Panc1 (cell line): ENCODE measurements at regions not wholly inside any gene's neighbourhood (a gene's known extent, or its start where the extent isn't known, plus 50 kb on each side); places are given as distances from the start of the nearest gene placed in this dataset.

Source experiments
- ATAC-seq: fragments of 200-7000 bp; cut with Tn5 transposase; 2 replicates; pipeline ENCODE4 v1.9.1; 2020; ENCODE audit warnings: mild to moderate bottlenecking, moderate library complexity
- BruUV-seq: library from RNA; stranded (reverse); fragments of 400-500 nt; replicated peaks from 2 replicates; lab custom pipeline; 2021; lab: Mats Ljungman, UMichigan
- CTCF ChIA-PET: fragments of 300-600 bp; sonication (Branson Sonifier 250); formaldehyde crosslinking; loops from one replicate; lab custom pipeline; 2022; ENCODE audit warnings: antibody characterized with exemption; lab: Charles Lee
- POLR2A ChIA-PET: fragments of 300-600 bp; sonication (Branson Sonifier 250); formaldehyde crosslinking; loops from one replicate; lab custom pipeline; 2022; ENCODE audit warnings: antibody characterized with exemption; lab: Charles Lee
- DNase-seq: peaks from one replicate; pipeline ENCODE4 v3.0.0-alpha.2; 2010; ENCODE audit warnings: low read depth, low spot score
- H3K27ac ChIP-seq: 2 replicates; pipeline ENCODE4 v1.5.1; 2011; ENCODE audit warnings: mild to moderate bottlenecking, low read length, inconsistent platforms
- H3K27me3 ChIP-seq: fragments of 200-500 bp; sonication (Bioruptor generic); 2 replicates; pipeline ENCODE4 v1.6.0; 2014; ENCODE audit warnings: low read length, inconsistent platforms; ENCODE audit not compliant: control insufficient read depth, insufficient read depth
- H3K36me3 ChIP-seq: fragments of 200-500 bp; sonication (Bioruptor generic); 2 replicates; pipeline ENCODE4 v1.5.1; 2014; ENCODE audit warnings: inconsistent platforms, mild to moderate bottlenecking, low read length, moderate library complexity; ENCODE audit not compliant: control insufficient read depth, insufficient read depth
- H3K4me1 ChIP-seq: 2 replicates; pipeline ENCODE4 v1.5.1; 2011; ENCODE audit warnings: inconsistent platforms, mild to moderate bottlenecking, low read length, moderate library complexity; ENCODE audit not compliant: control insufficient read depth, insufficient read depth
- H3K4me3 ChIP-seq, 2 experiments: 2 replicates each; pipeline ENCODE4 v1.5.1; 2011 to 2012; ENCODE audit warnings: low read depth in 2 of 2, low read length in 2 of 2, mild to moderate bottlenecking in 2 of 2, inconsistent platforms in 1 of 2, moderate library complexity in 1 of 2
- H3K9me3 ChIP-seq: fragments of 200-500 bp; sonication (Bioruptor generic); 2 replicates; pipeline ENCODE4 v1.5.1; 2014; ENCODE audit warnings: low read depth, mild to moderate bottlenecking, inconsistent platforms, low read length, moderate library complexity; ENCODE audit not compliant: control insufficient read depth, insufficient read depth
- POLR2AphosphoS5 ChIP-seq: IDR thresholded peaks from 2 replicates; pipeline ENCODE4 v1.6.1; 2012; ENCODE audit warnings: mild to moderate bottlenecking, low read depth, low read length, moderate library complexity
- REST ChIP-seq, 2 experiments: IDR thresholded peaks; 2 replicates each; pipeline ENCODE4 v1.6.1; 2011 to 2012; ENCODE audit warnings: low read depth in 2 of 2, control low read depth in 1 of 2, low read length in 1 of 2, mild to moderate bottlenecking in 1 of 2, moderate library complexity in 1 of 2; ENCODE audit not compliant: insufficient read depth in 1 of 2
- SIN3A ChIP-seq: IDR thresholded peaks from 2 replicates; pipeline ENCODE4 v1.6.1; 2012; ENCODE audit warnings: low read depth, mild to moderate bottlenecking, low read length, moderate library complexity, borderline replicate concordance; ENCODE audit not compliant: insufficient read depth
- TCF7L2 ChIP-seq: IDR thresholded peaks from 2 replicates; pipeline ENCODE4 v1.6.1; 2011; ENCODE audit warnings: mild to moderate bottlenecking, low read depth, low read length, inconsistent platforms
- in situ Hi-C: cut with HindIII; loops from 2 replicates; pipeline ENCODE4 v1.10.0; 2016; ENCODE audit warnings: low sequenced_read_pairs, low pct_unique_long_range_greater_than_20kb
- intact Hi-C: fragments of 100-400 bp; cut with micrococcal nuclease; formaldehyde crosslinking; loops from one replicate; pipeline ENCODE4 v1.10.0; 2022; ENCODE audit not compliant: unreplicated experiment
- TF ChIP-seq, protein P1 (sequence below): fragments of 450-650 bp; IDR thresholded peaks from 2 replicates; pipeline ENCODE4 v1.5.1; 2017; ENCODE audit warnings: mild to moderate bottlenecking

DNA sequence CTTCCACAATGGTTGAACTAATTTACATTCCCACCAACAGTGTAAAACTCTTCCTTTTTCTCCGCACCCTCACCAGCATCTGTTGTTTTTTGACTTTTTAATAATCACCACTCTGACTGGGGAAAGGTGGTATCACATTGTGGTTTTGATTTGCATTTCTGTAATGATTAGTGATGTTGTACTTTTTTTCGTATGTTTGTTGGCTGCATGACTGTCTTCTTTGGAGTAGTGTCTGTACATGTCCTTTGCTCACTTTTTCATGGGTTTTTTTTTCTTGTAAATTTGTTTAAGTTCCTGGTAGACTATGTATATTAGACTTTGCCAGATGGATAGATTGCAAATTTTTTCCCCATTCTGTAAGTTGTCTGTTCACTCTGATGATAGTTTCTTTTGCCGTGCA is 574.8 kb downstream of the KCNJ3 start:
- Histone ChIP-seq H3K36me3 (no peaks in the 10 kb centered on the region), H3K27ac (no peak overlapping the region), H3K9me3 (no peaks in the 10 kb centered on the region), H3K27me3 (no peaks in the 10 kb centered on the region), H3K4me1 (no peaks in the 10 kb centered on the region), H3K4me3 (no peak overlapping the region)
- ChIA-PET CTCF (no interaction called here), POLR2A (no interaction called here)
- TF ChIP-seq REST (IDR thresholded peaks at IDR 0.05; ENCODE audit: insufficient read depth in 1 of 2, low read depth in 2 of 2, low read length in 1 of 2), result no peak
- TF ChIP-seq POLR2AphosphoS5, result no peak
- TF ChIP-seq SIN3A, result no peak
- TF ChIP-seq, protein P1, sequence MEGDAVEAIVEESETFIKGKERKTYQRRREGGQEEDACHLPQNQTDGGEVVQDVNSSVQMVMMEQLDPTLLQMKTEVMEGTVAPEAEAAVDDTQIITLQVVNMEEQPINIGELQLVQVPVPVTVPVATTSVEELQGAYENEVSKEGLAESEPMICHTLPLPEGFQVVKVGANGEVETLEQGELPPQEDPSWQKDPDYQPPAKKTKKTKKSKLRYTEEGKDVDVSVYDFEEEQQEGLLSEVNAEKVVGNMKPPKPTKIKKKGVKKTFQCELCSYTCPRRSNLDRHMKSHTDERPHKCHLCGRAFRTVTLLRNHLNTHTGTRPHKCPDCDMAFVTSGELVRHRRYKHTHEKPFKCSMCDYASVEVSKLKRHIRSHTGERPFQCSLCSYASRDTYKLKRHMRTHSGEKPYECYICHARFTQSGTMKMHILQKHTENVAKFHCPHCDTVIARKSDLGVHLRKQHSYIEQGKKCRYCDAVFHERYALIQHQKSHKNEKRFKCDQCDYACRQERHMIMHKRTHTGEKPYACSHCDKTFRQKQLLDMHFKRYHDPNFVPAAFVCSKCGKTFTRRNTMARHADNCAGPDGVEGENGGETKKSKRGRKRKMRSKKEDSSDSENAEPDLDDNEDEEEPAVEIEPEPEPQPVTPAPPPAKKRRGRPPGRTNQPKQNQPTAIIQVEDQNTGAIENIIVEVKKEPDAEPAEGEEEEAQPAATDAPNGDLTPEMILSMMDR, result no peak
- no peak for TF ChIP-seq TCF7L2
- no peak for ATAC-seq
- in situ Hi-C loops (no loop called here), intact Hi-C loops (no loop called here)
- no TSS peak for BruUV-seq
- DNase-seq, result no peak

DNA sequence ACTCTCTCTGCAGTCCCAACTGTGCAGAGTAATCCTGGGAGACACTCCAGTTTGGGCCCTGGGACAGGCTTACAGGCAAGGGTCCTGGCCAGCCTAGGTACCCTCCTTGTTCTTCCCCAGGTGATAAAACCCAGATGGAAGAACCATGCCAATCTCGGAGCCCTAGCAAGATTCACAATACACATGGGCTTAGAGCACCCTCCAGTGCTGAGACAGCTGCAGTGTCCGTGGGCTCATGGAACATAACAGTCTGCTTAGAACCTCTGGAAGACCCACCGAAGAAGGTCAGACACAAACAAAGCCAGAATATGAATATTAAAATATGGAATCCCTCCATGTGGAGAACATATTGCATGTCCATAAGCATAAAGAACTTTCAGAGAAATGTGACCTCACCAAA is 568.1 kb downstream of the KCNJ3 start:
- intact Hi-C loops (no loop called here), in situ Hi-C loops (no loop called here)
- H3K27ac ChIP-seq, result no peak overlapping the region
- H3K36me3 ChIP-seq, result no peaks in the 10 kb centered on the region
- no TSS peak for BruUV-seq
- ChIA-PET CTCF (no interaction called here), POLR2A (no interaction called here)
- TF ChIP-seq POLR2AphosphoS5 (no peak), TCF7L2 (no peak)
- no peak for DNase-seq
- H3K4me3 ChIP-seq, result no peak overlapping the region
- H3K4me1 ChIP-seq, result no peaks in the 10 kb centered on the region
- no peaks in the 10 kb centered on the region for H3K9me3 ChIP-seq
- no peaks in the 10 kb centered on the region for H3K27me3 ChIP-seq
- no peak for ATAC-seq

- Histone ChIP-seq H3K36me3 (no peaks in the 10 kb centered on the region), H3K9me3 (no peaks in the 10 kb centered on the region), H3K4me1 (no peaks in the 10 kb centered on the region), H3K27me3 (no peaks in the 10 kb centered on the region), H3K27ac (no peak overlapping the region), H3K4me3 (no peak overlapping the region)
- intact Hi-C loops (no loop called here), in situ Hi-C loops (no loop called here)
- no peak for ATAC-seq
- ChIA-PET CTCF (no interaction called here), POLR2A (no interaction called here)
- no TSS peak for BruUV-seq
- TF ChIP-seq REST (IDR thresholded peaks at IDR 0.05; ENCODE audit: insufficient read depth in 1 of 2, low read depth in 2 of 2, low read length in 1 of 2) (no peak), SIN3A (no peak), POLR2AphosphoS5 (no peak), TCF7L2 (no peak)
- TF ChIP-seq, protein P1, result no peak
- no peak for DNase-seq
Observed at GRCh38 chr2:155266109-155266508, 567.6 kb downstream of the KCNJ3 start.
